ENCODE measurements at regions not wholly inside any gene's neighbourhood (a gene's known extent, or its start where the extent isn't known, plus 50 kb on each side); places are given as distances from the start of the nearest gene placed in this dataset.

DNA sequence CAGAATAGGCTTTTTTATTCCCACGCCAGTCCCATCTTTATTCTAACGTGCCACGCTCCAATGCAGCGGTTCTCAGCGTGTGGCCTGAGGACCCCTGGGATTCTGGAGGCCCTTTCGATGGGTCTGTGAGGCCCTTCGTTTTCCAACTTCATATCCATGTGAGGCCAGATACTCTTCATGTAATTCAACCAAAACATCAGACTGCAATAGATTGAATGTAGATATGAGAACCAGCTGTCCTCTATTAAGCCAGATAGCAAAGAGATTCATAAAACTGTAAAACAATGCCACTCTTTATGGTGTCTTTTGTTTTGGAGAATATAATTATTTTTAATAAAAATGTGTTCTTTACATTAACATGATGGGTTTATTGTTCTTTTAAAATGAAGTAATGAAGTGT lies 53.2 kb upstream of the KMT2C start:
- Histone ChIP-seq H3K27me3 (ENCODE audit: control insufficient read depth, insufficient read depth, low read length) (no peaks in the 10 kb centered on the region; the same call in 1 of the 2 replicates), H3K36me3 (ENCODE audit: control insufficient read depth, insufficient read depth, low read length) (no peaks in the 10 kb centered on the region), H3K4me3 (ENCODE audit: low read depth, low read length) (no peak overlapping the region)
- TF ChIP-seq, protein P1, sequence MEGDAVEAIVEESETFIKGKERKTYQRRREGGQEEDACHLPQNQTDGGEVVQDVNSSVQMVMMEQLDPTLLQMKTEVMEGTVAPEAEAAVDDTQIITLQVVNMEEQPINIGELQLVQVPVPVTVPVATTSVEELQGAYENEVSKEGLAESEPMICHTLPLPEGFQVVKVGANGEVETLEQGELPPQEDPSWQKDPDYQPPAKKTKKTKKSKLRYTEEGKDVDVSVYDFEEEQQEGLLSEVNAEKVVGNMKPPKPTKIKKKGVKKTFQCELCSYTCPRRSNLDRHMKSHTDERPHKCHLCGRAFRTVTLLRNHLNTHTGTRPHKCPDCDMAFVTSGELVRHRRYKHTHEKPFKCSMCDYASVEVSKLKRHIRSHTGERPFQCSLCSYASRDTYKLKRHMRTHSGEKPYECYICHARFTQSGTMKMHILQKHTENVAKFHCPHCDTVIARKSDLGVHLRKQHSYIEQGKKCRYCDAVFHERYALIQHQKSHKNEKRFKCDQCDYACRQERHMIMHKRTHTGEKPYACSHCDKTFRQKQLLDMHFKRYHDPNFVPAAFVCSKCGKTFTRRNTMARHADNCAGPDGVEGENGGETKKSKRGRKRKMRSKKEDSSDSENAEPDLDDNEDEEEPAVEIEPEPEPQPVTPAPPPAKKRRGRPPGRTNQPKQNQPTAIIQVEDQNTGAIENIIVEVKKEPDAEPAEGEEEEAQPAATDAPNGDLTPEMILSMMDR (IDR thresholded peaks at IDR 0.05; ENCODE audit: insufficient read depth, low read depth, low read length), result no peak
- ChIA-PET CTCF (interaction anchor here (0.6 kb wide), 1 partner anchor 143 kb away, joined by 3 read pairs; no protein-coding TSS in a partner anchor), POLR2A (no interaction called here)
- no peak for DNase-seq (ENCODE audit: low read depth)

DNA sequence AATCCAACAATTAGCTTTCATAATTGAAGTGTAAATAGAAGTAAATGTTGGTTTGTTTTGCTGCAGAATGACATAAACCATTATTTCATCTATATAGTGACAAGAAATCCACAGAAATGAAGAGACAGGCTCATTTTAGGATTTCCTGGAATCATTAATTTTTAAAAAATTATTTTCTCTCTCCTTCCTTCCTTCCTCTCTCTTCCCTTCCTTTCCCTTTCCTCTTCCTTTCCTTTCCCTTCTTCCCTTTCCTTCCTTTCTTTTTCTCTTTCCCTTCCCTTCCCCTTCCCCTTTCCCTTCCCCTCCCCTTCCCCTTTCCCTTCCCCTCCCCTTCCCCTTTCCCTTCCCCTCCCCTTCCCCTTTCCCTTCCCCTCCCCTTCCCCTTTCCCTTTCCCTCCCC lies 51.2 kb upstream of the KMT2C start:
- no peak overlapping the region for H3K4me3 ChIP-seq (ENCODE audit: low read depth, low read length)
- ChIA-PET POLR2A (no interaction called here), CTCF (no interaction called here)
- DNase-seq (ENCODE audit: low read depth), result no peak
- H3K27me3 ChIP-seq (ENCODE audit: control insufficient read depth, insufficient read depth, low read length), result no peaks in the 10 kb centered on the region; the same call in 1 of the 2 replicates
- H3K36me3 ChIP-seq (ENCODE audit: control insufficient read depth, insufficient read depth, low read length), result no peaks in the 10 kb centered on the region
- TF ChIP-seq, protein P1 (IDR thresholded peaks at IDR 0.05; ENCODE audit: insufficient read depth, low read depth, low read length), result no peak

DNA sequence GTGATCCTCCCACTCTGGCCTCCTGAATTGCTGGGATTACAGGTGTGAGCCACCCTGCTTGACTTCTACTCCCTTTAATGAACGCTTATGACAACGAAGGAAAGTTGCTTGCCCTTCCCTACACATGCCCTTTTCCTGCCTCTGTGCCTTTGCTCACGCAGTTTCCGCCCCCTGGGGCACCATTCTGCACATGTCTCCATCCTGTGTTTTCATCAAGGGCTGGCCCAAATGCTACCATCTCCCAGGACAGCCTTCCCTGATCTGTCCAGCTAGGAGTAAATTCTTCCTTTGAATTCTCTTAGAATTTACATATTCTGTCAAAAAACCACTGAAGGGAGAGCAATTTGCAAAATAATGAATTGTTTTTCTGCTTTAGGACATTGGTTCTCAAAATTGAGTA lies 50.0 kb upstream of the KMT2C start:
- ChIA-PET CTCF (no interaction called here), POLR2A (no interaction called here)
- DNase-seq (ENCODE audit: low read depth), result no peak
- no peaks in the 10 kb centered on the region for H3K36me3 ChIP-seq (ENCODE audit: control insufficient read depth, insufficient read depth, low read length)
- no peaks in the 10 kb centered on the region; the same call in 1 of the 2 replicates for H3K27me3 ChIP-seq (ENCODE audit: control insufficient read depth, insufficient read depth, low read length)
- TF ChIP-seq, protein P1 (IDR thresholded peaks at IDR 0.05; ENCODE audit: insufficient read depth, low read depth, low read length), result no peak
- no peak overlapping the region for H3K4me3 ChIP-seq (ENCODE audit: low read depth, low read length)
